GM23338 (cell line): ENCODE measurements at regions not wholly inside any gene's neighbourhood (a gene's known extent, or its start where the extent isn't known, plus 50 kb on each side); places are given as distances from the start of the nearest gene placed in this dataset.

ENCODE experiments used
- CTCF ChIP-seq, 2 experiments: fragments of 200-600 bp in 1 of 2; sonication (generic) in 1 of 2; conservative IDR thresholded peaks; 2 replicates each; pipeline versions ENCODE4 v1.5.1 to v1.6.1; 2016 to 2017; ENCODE audit warnings: antibody characterized with exemption in 2 of 2, low read depth in 2 of 2, mild to moderate bottlenecking in 2 of 2, moderate library complexity in 1 of 2
- ETS1 ChIP-seq: IDR thresholded peaks from 2 replicates; pipeline ENCODE4 v1.6.1; 2016; ENCODE audit warnings: antibody characterized with exemption
- EZH2 ChIP-seq: fragments of 200-600 bp; sonication (generic); IDR thresholded peaks from one replicate; pipeline ENCODE4 v1.8.0; 2017; ENCODE audit warnings: antibody characterized with exemption, mild to moderate bottlenecking, low read depth; ENCODE audit not compliant: unreplicated experiment
- NANOG ChIP-seq: IDR thresholded peaks from 2 replicates; pipeline ENCODE4 v1.6.1; 2016; ENCODE audit warnings: antibody characterized with exemption, borderline replicate concordance
- POLR2AphosphoS5 ChIP-seq: IDR thresholded peaks from 2 replicates; pipeline ENCODE4 v1.6.1; 2016; ENCODE audit warnings: antibody characterized with exemption, low read depth
- REST ChIP-seq: IDR thresholded peaks from one replicate; pipeline ENCODE4 v1.6.1; 2018; ENCODE audit warnings: antibody characterized with exemption; ENCODE audit not compliant: unreplicated experiment

- TF ChIP-seq CTCF (conservative IDR thresholded peaks at IDR 0.05; ENCODE audit: low read depth in 2 of 2) (peak; percentile 30 to 56), ETS1 (no peak), REST (no peak), NANOG (no peak), EZH2 (no peak), POLR2AphosphoS5 (no peak)
Observed at GRCh38 chr2:41695198-41696113, 352.4 kb upstream of the PKDCC start.
